Psoas muscle (tissue), 7 donors: ENCODE measurements at regions not wholly inside any gene's neighbourhood (a gene's known extent, or its start where the extent isn't known, plus 50 kb on each side); places are given as distances from the start of the nearest gene placed in this dataset.

Experiments used
- ATAC-seq, 4 donors: fragments of 200-7000 bp; cut with Tn5 transposase; one replicate each; pipeline ENCODE4 v1.9.1; 2020; ENCODE audit warnings: moderate library complexity in 3 of 4, mild to moderate bottlenecking in 2 of 4
- DNase-seq, 2 donors: peaks; one replicate each; pipeline ENCODE4 v3.0.0-alpha.2; 2020
- H3K27ac ChIP-seq: fragments of 200-600 bp; one replicate; pipeline ENCODE4 v1.8.0; 2022
- H3K27me3 ChIP-seq, 3 donors: fragments of 200-600 bp in 1 of 3; one replicate each; pipeline versions ENCODE4 v1.6.1 to v1.8.0; 2013 to 2022; ENCODE audit warnings: low read length in 2 of 3, mild to moderate bottlenecking in 2 of 3, moderate library complexity in 1 of 3; ENCODE audit not compliant: insufficient read depth in 3 of 3
- H3K36me3 ChIP-seq, 2 donors: fragments of 200-600 bp in 1 of 2; one replicate each; pipeline versions ENCODE4 v1.6.1 to v1.8.0; 2013 to 2022; ENCODE audit warnings: low read depth in 1 of 2, mild to moderate bottlenecking in 1 of 2, moderate library complexity in 1 of 2; ENCODE audit not compliant: insufficient read depth in 1 of 2
- H3K4me1 ChIP-seq: fragments of 200-600 bp; one replicate; pipeline ENCODE4 v1.8.0; 2022
- H3K4me3 ChIP-seq: fragments of 200-600 bp; one replicate; pipeline ENCODE4 v1.8.0; 2022; ENCODE audit warnings: mild to moderate bottlenecking
- H3K9me3 ChIP-seq: fragments of 200-600 bp; one replicate; pipeline ENCODE4 v1.8.0; 2022
- CTCF ChIP-seq: fragments of 200-600 bp; IDR thresholded peaks from one replicate; pipeline ENCODE4 v1.8.0; 2022; ENCODE audit warnings: antibody characterized with exemption
- WGBS, 3 donors: extraction: QIAGEN DNeasy Blood & Tissue Kit; methylation state at CpG; one replicate each; pipeline versions ENCODE4 v1.1.6 to v1.1.7; 2013; 5-methylcytosine and 5-hydroxymethylcytosine counted together
- intact Hi-C, 2 donors: fragments of 100-400 bp; cut with DNase I; formaldehyde crosslinking; loops; one replicate each; pipeline versions ENCODE4 v1.11.0 to v1.14.2; 2022
- donor health status: healthy with polysubstance abuse.
- donor health status: DM: no; HTN: no; CAD: no; lungs with moderate emphysema.
- donor health status: Bipolar disorder and iron deficiency.
- donor health status: healthy.
- donor health status: DM: yes; HTN: yes; CAD: no.
- donor health status: DM: no; HTN: no; CAD: no.
- donor health status: DM: yes; HTN: yes; CAD: no.

GRCh38 chr7:46451846-46452245, 530.8 kb upstream of the IGFBP3 start:
- no peaks in the 10 kb centered on the region for H3K4me1 ChIP-seq
- H3K27me3 ChIP-seq, result no peaks in the 10 kb centered on the region
- DNase-seq (no peak), ATAC-seq (no peak)
- H3K9me3 ChIP-seq, result no peaks in the 10 kb centered on the region
- intact Hi-C loops, result no loop called here
- TF ChIP-seq CTCF, result no peak
- no peaks in the 10 kb centered on the region for H3K36me3 ChIP-seq
- no peak overlapping the region for H3K4me3 ChIP-seq
- no peak overlapping the region for H3K27ac ChIP-seq

GRCh38 chr7:46450886-46451285, 529.8 kb upstream of the IGFBP3 start:
- DNase-seq, result no peak
- Histone ChIP-seq H3K9me3 (no peaks in the 10 kb centered on the region), H3K36me3 (no peaks in the 10 kb centered on the region), H3K27me3 (no peaks in the 10 kb centered on the region), H3K4me3 (no peak overlapping the region), H3K27ac (no peak overlapping the region), H3K4me1 (no peaks in the 10 kb centered on the region)
- intact Hi-C loops, result no loop called here
- no peak for TF ChIP-seq CTCF
- ATAC-seq, result no peak

GRCh38 chr7:46450425-46450824, 529.4 kb upstream of the IGFBP3 start:
- H3K9me3 ChIP-seq, result no peaks in the 10 kb centered on the region
- intact Hi-C loops, result no loop called here
- no peaks in the 10 kb centered on the region for H3K36me3 ChIP-seq
- no peak overlapping the region for H3K4me3 ChIP-seq
- no peaks in the 10 kb centered on the region for H3K27me3 ChIP-seq
- no peak for TF ChIP-seq CTCF
- no peak for ATAC-seq
- no peak overlapping the region for H3K27ac ChIP-seq
- WGBS, 3 donors, result 79 to 84% (median 83%) methylated on average over 2 of the region's 2 CpGs
- H3K4me1 ChIP-seq, result no peaks in the 10 kb centered on the region
- no peak for DNase-seq

- no peaks in the 10 kb centered on the region for H3K9me3 ChIP-seq
- H3K4me1 ChIP-seq, result no peaks in the 10 kb centered on the region
- 65 to 93% (median 92%) methylated on average over 2 of the region's 2 CpGs for WGBS, 3 donors
- H3K27ac ChIP-seq, result no peak overlapping the region
- intact Hi-C loops, result no loop called here
- no peaks in the 10 kb centered on the region for H3K27me3 ChIP-seq
- H3K36me3 ChIP-seq, result no peaks in the 10 kb centered on the region
- no peak for TF ChIP-seq CTCF
- DNase-seq (no peak), ATAC-seq (no peak)
- no peak overlapping the region for H3K4me3 ChIP-seq
Observed at GRCh38 chr7:46449743-46450142, 528.7 kb upstream of the IGFBP3 start.

- Histone ChIP-seq H3K27ac (no peak overlapping the region), H3K4me3 (no peak overlapping the region), H3K27me3 (no peaks in the 10 kb centered on the region), H3K9me3 (no peaks in the 10 kb centered on the region), H3K36me3 (no peaks in the 10 kb centered on the region), H3K4me1 (no peaks in the 10 kb centered on the region)
- intact Hi-C loops, result no loop called here
- DNase-seq (no peak), ATAC-seq (no peak)
- 87 to 96% (median 91%) methylated on average over 5 of the region's 5 CpGs for WGBS, 3 donors
- no peak for TF ChIP-seq CTCF
Observed at GRCh38 chr7:46448478-46448877, 527.4 kb upstream of the IGFBP3 start.
